A673 (cell line): ENCODE measurements at regions not wholly inside any gene's neighbourhood (a gene's known extent, or its start where the extent isn't known, plus 50 kb on each side); places are given as distances from the start of the nearest gene placed in this dataset.

Experiments
- EZH2 ChIP-seq: fragments of 200-600 bp; sonication (generic); IDR thresholded peaks from 2 replicates; pipeline ENCODE4 v1.6.1; 2017; ENCODE audit warnings: borderline replicate concordance, low read depth, mild to moderate bottlenecking, mixed read lengths, antibody characterized with exemption, low read length; ENCODE audit not compliant: poor library complexity, severe bottlenecking
- TF ChIP-seq, protein P1 (sequence below): fragments of 300-800, 200-600 bp; sonication (generic); conservative IDR thresholded peaks from 2 replicates; pipeline ENCODE4 v1.5.1; 2017; ENCODE audit warnings: low read depth, mild to moderate bottlenecking, antibody characterized with exemption, low read length, moderate library complexity, mixed read lengths

DNA sequence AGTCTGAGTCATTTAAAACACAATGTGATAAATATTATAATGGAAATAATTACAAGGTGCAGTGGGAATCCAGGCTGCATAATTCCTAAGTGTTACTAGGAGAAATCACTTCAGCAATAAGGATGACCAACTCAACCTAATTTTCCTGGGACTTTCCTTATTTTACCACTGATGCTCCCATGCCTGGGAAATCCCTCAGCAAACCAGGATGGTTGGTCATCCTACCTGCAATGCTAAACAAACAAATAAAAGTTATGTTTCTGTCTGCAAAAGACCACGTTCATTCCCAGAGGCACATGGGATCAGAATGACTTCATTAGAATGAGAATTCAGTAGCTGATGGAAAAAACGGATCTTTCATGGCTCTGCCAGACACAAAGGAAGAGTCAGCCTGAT lies 130.8 kb upstream of the RAP1B start:
- no peak for TF ChIP-seq EZH2
- TF ChIP-seq, protein P1, sequence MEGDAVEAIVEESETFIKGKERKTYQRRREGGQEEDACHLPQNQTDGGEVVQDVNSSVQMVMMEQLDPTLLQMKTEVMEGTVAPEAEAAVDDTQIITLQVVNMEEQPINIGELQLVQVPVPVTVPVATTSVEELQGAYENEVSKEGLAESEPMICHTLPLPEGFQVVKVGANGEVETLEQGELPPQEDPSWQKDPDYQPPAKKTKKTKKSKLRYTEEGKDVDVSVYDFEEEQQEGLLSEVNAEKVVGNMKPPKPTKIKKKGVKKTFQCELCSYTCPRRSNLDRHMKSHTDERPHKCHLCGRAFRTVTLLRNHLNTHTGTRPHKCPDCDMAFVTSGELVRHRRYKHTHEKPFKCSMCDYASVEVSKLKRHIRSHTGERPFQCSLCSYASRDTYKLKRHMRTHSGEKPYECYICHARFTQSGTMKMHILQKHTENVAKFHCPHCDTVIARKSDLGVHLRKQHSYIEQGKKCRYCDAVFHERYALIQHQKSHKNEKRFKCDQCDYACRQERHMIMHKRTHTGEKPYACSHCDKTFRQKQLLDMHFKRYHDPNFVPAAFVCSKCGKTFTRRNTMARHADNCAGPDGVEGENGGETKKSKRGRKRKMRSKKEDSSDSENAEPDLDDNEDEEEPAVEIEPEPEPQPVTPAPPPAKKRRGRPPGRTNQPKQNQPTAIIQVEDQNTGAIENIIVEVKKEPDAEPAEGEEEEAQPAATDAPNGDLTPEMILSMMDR, result no peak
